PC-9 (cell line): ENCODE measurements at regions not wholly inside any gene's neighbourhood (a gene's known extent, or its start where the extent isn't known, plus 50 kb on each side); places are given as distances from the start of the nearest gene placed in this dataset.

Experiments used
- CTCF ChIP-seq: fragments of 200-600 bp; sonication (generic); conservative IDR thresholded peaks from 2 replicates; pipeline ENCODE4 v1.6.1; 2017; ENCODE audit warnings: mixed run types, antibody characterized with exemption, mild to moderate bottlenecking, moderate library complexity
- EZH2 ChIP-seq: fragments of 200-600 bp; sonication (generic); IDR thresholded peaks from 2 replicates; pipeline ENCODE4 v1.8.0; 2017; ENCODE audit warnings: antibody characterized with exemption, low read depth

- no peak for TF ChIP-seq CTCF
- no peak for TF ChIP-seq EZH2
Observed at GRCh38 chr3:106263546-106263945, 394.7 kb upstream of the CBLB start.
